ENCODE measurements at regions not wholly inside any gene's neighbourhood (a gene's known extent, or its start where the extent isn't known, plus 50 kb on each side); places are given as distances from the start of the nearest gene placed in this dataset.

DNA sequence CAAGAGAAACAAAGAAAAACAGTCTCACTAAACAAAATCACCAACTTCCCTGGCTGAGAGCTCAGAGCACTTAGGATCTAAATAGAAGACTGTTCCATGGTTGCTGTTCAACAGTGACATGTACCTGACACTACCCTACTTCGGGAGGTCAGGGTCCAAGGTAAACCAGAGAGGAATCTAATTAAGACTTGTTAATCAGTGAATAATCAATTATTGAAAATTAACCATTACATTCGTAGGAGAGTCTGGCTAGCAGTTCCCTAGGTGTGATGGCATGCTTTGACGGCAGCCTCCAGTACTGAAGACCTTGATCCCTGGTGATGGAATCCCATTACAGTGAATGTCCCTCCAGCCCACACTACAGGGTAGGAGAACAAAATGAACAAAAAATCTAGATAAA, 154.0 kb upstream of the AFDN start:
- TF ChIP-seq, protein P1, sequence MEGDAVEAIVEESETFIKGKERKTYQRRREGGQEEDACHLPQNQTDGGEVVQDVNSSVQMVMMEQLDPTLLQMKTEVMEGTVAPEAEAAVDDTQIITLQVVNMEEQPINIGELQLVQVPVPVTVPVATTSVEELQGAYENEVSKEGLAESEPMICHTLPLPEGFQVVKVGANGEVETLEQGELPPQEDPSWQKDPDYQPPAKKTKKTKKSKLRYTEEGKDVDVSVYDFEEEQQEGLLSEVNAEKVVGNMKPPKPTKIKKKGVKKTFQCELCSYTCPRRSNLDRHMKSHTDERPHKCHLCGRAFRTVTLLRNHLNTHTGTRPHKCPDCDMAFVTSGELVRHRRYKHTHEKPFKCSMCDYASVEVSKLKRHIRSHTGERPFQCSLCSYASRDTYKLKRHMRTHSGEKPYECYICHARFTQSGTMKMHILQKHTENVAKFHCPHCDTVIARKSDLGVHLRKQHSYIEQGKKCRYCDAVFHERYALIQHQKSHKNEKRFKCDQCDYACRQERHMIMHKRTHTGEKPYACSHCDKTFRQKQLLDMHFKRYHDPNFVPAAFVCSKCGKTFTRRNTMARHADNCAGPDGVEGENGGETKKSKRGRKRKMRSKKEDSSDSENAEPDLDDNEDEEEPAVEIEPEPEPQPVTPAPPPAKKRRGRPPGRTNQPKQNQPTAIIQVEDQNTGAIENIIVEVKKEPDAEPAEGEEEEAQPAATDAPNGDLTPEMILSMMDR (IDR thresholded peaks at IDR 0.05; ENCODE audit: low read depth, low read length) = no peak
- TF ChIP-seq POLR2A (IDR thresholded peaks at IDR 0.05; ENCODE audit: extremely low read depth, insufficient read length) = no peak
